Spleen (tissue), 11 donors: ENCODE measurements at regions not wholly inside any gene's neighbourhood (a gene's known extent, or its start where the extent isn't known, plus 50 kb on each side); places are given as distances from the start of the nearest gene placed in this dataset.

Experiments
- DNase-seq: peaks from one replicate; pipeline ENCODE4 v3.0.0-alpha.2; 2020
- H3K27ac ChIP-seq, 8 donors: fragments of 200-600 bp; sonication (generic) in 7 of 8; 1 replicate in 4 of 8; 2 replicates in 4 of 8; pipeline versions ENCODE4 v1.5.0 to v1.8.0; 2016 to 2021; ENCODE audit warnings: inconsistent platforms in 4 of 8, mild to moderate bottlenecking in 4 of 8, moderate library complexity in 1 of 8
- H3K27me3 ChIP-seq, 7 donors: fragments of 200-600 bp; sonication (generic) in 6 of 7; replicated peaks in 1 of 7; 1 replicate in 4 of 7; 2 replicates in 3 of 7; pipeline versions ENCODE4 v1.5.0 to v1.8.0; 2016 to 2021; ENCODE audit warnings: inconsistent platforms in 3 of 7, mild to moderate bottlenecking in 1 of 7
- H3K36me3 ChIP-seq, 6 donors: fragments of 200-600 bp; sonication (generic) in 5 of 6; 1 replicate in 4 of 6; 2 replicates in 2 of 6; pipeline versions ENCODE4 v1.5.0 to v1.8.0; 2016 to 2021; ENCODE audit warnings: inconsistent platforms in 2 of 6
- H3K4me1 ChIP-seq, 6 donors: fragments of 200-600 bp; sonication (generic) in 5 of 6; 1 replicate in 3 of 6; 2 replicates in 3 of 6; pipeline versions ENCODE4 v1.5.0 to v1.8.0; 2016 to 2021; ENCODE audit warnings: inconsistent platforms in 3 of 6
- H3K4me3 ChIP-seq, 8 donors: fragments of 200-600 bp; sonication (generic) in 7 of 8; 1 replicate in 4 of 8; 2 replicates in 4 of 8; pipeline versions ENCODE4 v1.5.0 to v1.8.0; 2016 to 2021; ENCODE audit warnings: inconsistent platforms in 4 of 8, mild to moderate bottlenecking in 4 of 8, moderate library complexity in 2 of 8
- H3K9me3 ChIP-seq, 8 donors: fragments of 200-600 bp; sonication (generic) in 7 of 8; 1 replicate in 4 of 8; 2 replicates in 4 of 8; pipeline versions ENCODE4 v1.5.0 to v1.8.0; 2016 to 2021; ENCODE audit warnings: inconsistent platforms in 4 of 8
- CTCF ChIP-seq, 11 experiments: fragments of 200-600 bp in 7 of 11; fragments of 450-650 bp in 4 of 11; sonication (generic) in 4 of 11; IDR thresholded peaks in 8 of 11; conservative IDR thresholded peaks in 3 of 11; 1 replicate in 7 of 11; 2 replicates in 4 of 11; pipeline versions ENCODE4 v1.4.0 to v1.8.0; 2016 to 2021; ENCODE audit warnings: antibody characterized with exemption in 11 of 11, inconsistent platforms in 4 of 11, mild to moderate bottlenecking in 1 of 11
- POLR2A ChIP-seq, 3 donors: fragments of 450-650 bp; IDR thresholded peaks; one replicate each; pipeline ENCODE4 v1.5.1; 2017; ENCODE audit warnings: antibody characterized with exemption in 3 of 3, mild to moderate bottlenecking in 1 of 3
- POLR2AphosphoS5 ChIP-seq, 3 donors: sonication (generic); formaldehyde crosslinking; IDR thresholded peaks; one replicate each; pipeline ENCODE4 v1.5.1; 2017; ENCODE audit warnings: antibody characterized with exemption in 3 of 3
- WGBS, 5 donors: extraction: QIAGEN DNeasy Blood & Tissue Kit in 3 of 5; methylation state at CpG; one replicate each; pipeline versions ENCODE4 v1.1.5 to v1.1.7; 2013 to 2018; 5-methylcytosine and 5-hydroxymethylcytosine counted together
- intact Hi-C: fragments of 100-400 bp; cut with DNase I; formaldehyde crosslinking; loops from one replicate; pipeline ENCODE4 v1.15.0; 2023; ENCODE audit warnings: low total_unique reads
- donor health status: healthy with polysubstance abuse.
- donor health status: DM: no; HTN: no; CAD: no; lungs with moderate emphysema.
- donor health status: DM: no; HTN: no; CAD: no.
- donor health status: Bipolar disorder and iron deficiency.
- donor health status: healthy.
- donor health status: DM: no; HTN: no; CAD: no.
- donor health status: DM: yes; HTN: yes; CAD: no.

- no peak for DNase-seq
- Histone ChIP-seq H3K9me3 (no peaks in the 10 kb centered on the region), H3K36me3 (no peaks in the 10 kb centered on the region), H3K27ac (no peak overlapping the region), H3K27me3 (no peaks in the 10 kb centered on the region), H3K4me1 (no peaks in the 10 kb centered on the region), H3K4me3 (no peak overlapping the region)
- intact Hi-C loops, result no loop called here
- TF ChIP-seq POLR2A (IDR thresholded peaks at IDR 0.05) (no peak), POLR2AphosphoS5 (IDR thresholded peaks at IDR 0.05) (no peak), CTCF (IDR thresholded peaks at IDR 0.05 in 8 of 11, conservative IDR thresholded peaks at IDR 0.05 in 3 of 11) (no peak)
- WGBS, 5 donors, result 74 to 87% (median 76%) methylated on average over 1 of the region's 1 CpG
Observed at GRCh38 chr5:120794121-120794520, 330.0 kb downstream of the PRR16 start.

GRCh38 chr5:120803282-120803681, 339.2 kb downstream of the PRR16 start:
- Histone ChIP-seq H3K27ac (no peak overlapping the region), H3K4me1 (no peaks in the 10 kb centered on the region), H3K27me3 (no peaks in the 10 kb centered on the region), H3K4me3 (no peak overlapping the region), H3K36me3 (no peaks in the 10 kb centered on the region), H3K9me3 (no peaks in the 10 kb centered on the region)
- DNase-seq, result no peak
- intact Hi-C loops, result no loop called here
- 9 to 32% (median 18%) methylated on average over 1 of the region's 1 CpG for WGBS, 5 donors
- TF ChIP-seq POLR2AphosphoS5 (IDR thresholded peaks at IDR 0.05) (no peak), POLR2A (IDR thresholded peaks at IDR 0.05) (no peak), CTCF (IDR thresholded peaks at IDR 0.05 in 8 of 11, conservative IDR thresholded peaks at IDR 0.05 in 3 of 11) (peak in 1 of 11 experiments; percentile 3)

- no peak for DNase-seq
- Histone ChIP-seq H3K4me1 (no peaks in the 10 kb centered on the region), H3K27ac (no peak overlapping the region), H3K9me3 (no peaks in the 10 kb centered on the region), H3K4me3 (no peak overlapping the region), H3K36me3 (no peaks in the 10 kb centered on the region), H3K27me3 (no peaks in the 10 kb centered on the region)
- no peak for TF ChIP-seq POLR2A (IDR thresholded peaks at IDR 0.05)
- no peak for TF ChIP-seq POLR2AphosphoS5 (IDR thresholded peaks at IDR 0.05)
- TF ChIP-seq CTCF (IDR thresholded peaks at IDR 0.05 in 8 of 11, conservative IDR thresholded peaks at IDR 0.05 in 3 of 11), result no peak
- intact Hi-C loops, result no loop called here
- WGBS, 5 donors, result 53 to 71% (median 58%) methylated on average over 2 of the region's 2 CpGs
Observed at GRCh38 chr5:120805131-120805530, 341.0 kb downstream of the PRR16 start.

GRCh38 chr5:120806202-120806601, 342.1 kb downstream of the PRR16 start:
- 61 to 79% (median 67%) methylated on average over 2 of the region's 2 CpGs for WGBS, 5 donors

More at GRCh38 chr5:120806202-120806601, 342.1 kb downstream of the PRR16 start:
- no peaks in the 10 kb centered on the region for H3K36me3 ChIP-seq
- no peak overlapping the region for H3K4me3 ChIP-seq
- no peaks in the 10 kb centered on the region for H3K4me1 ChIP-seq
- H3K9me3 ChIP-seq, result no peaks in the 10 kb centered on the region
- no peak for DNase-seq
- intact Hi-C loops, result no loop called here
- H3K27me3 ChIP-seq, result no peaks in the 10 kb centered on the region
- no peak overlapping the region for H3K27ac ChIP-seq
- TF ChIP-seq POLR2AphosphoS5 (IDR thresholded peaks at IDR 0.05), result no peak
- TF ChIP-seq CTCF (IDR thresholded peaks at IDR 0.05 in 8 of 11, conservative IDR thresholded peaks at IDR 0.05 in 3 of 11), result no peak
- no peak for TF ChIP-seq POLR2A (IDR thresholded peaks at IDR 0.05)
